WI38 (cell line): ENCODE measurements at regions not wholly inside any gene's neighbourhood (a gene's known extent, or its start where the extent isn't known, plus 50 kb on each side); places are given as distances from the start of the nearest gene placed in this dataset.

Source experiments
- H3K4me3 ChIP-seq: 2 replicates; pipeline ENCODE4 v1.5.1; 2011; ENCODE audit warnings: low read depth, mild to moderate bottlenecking, control low read depth, low read length
- TF ChIP-seq, protein P1 (sequence below): IDR thresholded peaks from 2 replicates; pipeline ENCODE4 v1.5.1; 2012; ENCODE audit warnings: low read depth, mild to moderate bottlenecking, control low read depth, low read length

DNA sequence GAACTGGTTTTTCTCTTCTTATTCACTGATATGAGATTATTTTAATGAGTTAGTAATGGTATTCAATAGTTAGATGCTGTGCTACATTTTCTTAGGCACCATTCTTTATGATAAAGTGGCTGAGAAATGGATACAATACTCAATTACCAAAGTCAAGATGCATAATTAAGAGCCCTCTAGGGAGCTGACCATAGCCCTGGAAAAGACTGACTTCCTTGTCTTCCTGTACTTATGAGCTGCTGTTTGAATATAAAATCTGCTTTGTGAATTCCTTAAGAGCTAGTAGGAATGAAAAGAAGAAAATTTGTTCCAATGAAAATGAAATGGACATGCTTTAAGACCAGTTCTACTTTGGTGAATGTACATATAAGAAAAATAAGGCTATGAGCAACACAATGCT lies 452.3 kb downstream of the KCNA4 start:
- TF ChIP-seq, protein P1, sequence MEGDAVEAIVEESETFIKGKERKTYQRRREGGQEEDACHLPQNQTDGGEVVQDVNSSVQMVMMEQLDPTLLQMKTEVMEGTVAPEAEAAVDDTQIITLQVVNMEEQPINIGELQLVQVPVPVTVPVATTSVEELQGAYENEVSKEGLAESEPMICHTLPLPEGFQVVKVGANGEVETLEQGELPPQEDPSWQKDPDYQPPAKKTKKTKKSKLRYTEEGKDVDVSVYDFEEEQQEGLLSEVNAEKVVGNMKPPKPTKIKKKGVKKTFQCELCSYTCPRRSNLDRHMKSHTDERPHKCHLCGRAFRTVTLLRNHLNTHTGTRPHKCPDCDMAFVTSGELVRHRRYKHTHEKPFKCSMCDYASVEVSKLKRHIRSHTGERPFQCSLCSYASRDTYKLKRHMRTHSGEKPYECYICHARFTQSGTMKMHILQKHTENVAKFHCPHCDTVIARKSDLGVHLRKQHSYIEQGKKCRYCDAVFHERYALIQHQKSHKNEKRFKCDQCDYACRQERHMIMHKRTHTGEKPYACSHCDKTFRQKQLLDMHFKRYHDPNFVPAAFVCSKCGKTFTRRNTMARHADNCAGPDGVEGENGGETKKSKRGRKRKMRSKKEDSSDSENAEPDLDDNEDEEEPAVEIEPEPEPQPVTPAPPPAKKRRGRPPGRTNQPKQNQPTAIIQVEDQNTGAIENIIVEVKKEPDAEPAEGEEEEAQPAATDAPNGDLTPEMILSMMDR, result no peak

DNA sequence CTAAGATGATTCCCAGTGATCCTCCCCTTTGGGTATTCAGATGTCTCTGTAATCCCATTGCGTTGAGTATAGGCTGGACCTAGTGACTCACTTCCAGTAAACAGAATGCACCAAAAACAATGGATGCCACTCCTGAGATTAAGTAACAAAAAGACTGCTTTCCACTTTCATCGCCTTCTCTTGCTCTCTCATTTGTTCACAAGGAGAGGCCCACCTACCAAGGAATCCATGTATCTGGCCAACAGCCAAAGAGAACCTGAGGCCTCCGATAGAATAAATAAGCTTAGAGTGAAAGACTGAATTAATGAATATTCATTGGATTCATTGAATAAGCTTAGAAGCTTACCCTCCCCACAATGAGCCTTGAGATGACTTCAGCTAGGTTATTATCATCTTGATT lies 454.6 kb downstream of the KCNA4 start:
- TF ChIP-seq, protein P1, result no peak
- H3K4me3 ChIP-seq, result no peak overlapping the region

More for the DNA sequence above, 452.3 kb downstream of the KCNA4 start:
- H3K4me3 ChIP-seq, result no peak overlapping the region

DNA sequence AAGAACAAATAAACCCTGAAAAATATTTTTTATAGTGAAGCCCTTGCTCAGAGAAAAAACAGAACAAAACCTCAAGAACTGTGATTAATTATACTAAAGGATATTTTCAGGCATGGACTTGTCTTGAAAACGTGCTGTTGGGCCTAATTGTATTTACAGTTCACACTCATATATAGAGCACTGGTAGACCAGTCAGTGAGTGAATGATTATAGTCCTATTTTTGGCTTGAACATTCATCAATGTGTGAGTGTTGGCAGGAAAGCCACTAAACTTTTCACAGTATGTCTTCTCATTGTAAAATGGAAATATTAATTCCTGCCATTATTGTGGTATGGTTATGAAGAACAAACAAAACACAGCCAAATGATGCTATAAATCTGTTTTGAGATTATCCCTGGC lies 462.8 kb downstream of the KCNA4 start:
- TF ChIP-seq, protein P1, result no peak

DNA sequence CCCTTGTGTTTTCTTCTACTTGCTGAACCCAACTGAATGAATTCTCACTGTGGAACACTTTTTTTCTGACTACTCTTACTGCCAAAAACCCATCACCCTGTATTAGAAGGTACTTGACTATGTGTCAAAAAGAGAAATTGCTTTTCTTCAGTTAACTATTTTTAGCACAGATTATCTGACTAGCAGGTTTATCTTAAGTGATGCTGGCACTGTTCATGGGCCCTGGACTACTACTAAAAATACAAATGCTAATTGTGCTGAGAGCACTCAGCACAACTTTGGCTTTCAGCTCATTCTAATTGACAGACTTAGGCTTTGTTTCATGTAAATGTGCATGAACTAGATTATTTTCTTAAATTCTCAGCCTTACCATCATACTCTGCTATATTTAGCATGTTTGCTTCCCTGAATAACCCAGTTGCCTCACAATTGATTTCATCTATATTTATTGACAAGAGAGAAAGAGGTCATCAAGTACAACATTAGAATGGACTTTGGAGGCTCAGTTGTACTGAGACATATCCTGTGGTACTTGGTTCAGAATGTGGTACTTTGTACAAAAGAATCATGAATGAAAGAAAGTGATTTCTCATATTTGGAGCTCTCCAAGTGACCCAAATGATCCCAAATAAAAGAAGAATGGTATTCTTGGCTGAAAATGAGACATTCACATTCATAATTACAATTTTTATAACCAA lies 478.3 kb downstream of the KCNA4 start:
- H3K4me3 ChIP-seq, result no peak overlapping the region
- TF ChIP-seq, protein P1, result no peak

More for the DNA sequence above, 462.8 kb downstream of the KCNA4 start:
- H3K4me3 ChIP-seq, result no peak overlapping the region

DNA sequence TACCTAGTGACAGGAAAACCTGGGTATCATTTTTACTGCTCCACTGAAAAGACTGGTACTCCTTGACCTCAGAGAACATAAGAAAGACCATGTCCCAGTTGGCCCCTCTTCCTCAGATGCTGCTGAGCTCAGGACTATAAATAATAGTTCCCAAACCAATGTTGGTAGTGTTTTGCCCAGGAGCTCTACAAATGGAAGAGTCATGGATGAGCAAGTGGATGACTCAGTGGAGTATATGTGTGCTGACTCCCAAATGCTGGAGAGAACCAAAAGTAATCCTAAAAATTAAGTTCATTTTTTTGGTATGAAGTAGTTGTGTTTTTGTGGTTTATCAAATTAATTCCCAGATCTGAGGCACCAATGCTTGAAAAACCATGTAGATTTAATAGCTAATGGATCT lies 482.0 kb downstream of the KCNA4 start:
- TF ChIP-seq, protein P1, result no peak
- no peak overlapping the region for H3K4me3 ChIP-seq

DNA sequence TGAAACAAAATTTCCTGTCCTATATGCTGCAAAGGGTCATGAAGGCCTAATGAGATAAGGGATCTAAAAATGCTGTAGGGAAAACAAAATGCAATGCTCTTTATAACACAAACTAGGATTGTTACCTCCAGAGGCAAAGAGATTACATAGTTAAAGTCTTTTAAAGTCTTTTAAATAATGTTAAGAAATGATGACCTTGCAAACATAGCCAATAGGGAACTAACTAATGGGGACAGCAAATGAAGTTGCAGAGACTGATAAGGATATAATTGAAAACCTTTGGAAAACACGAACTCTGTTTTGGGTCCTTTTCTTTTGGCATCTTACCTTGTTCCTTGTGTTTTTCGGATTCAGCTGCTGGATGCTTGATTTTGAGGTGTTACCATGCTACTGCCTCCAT lies 485.9 kb downstream of the KCNA4 start:
- H3K4me3 ChIP-seq, result no peak overlapping the region
- TF ChIP-seq, protein P1, result no peak

DNA sequence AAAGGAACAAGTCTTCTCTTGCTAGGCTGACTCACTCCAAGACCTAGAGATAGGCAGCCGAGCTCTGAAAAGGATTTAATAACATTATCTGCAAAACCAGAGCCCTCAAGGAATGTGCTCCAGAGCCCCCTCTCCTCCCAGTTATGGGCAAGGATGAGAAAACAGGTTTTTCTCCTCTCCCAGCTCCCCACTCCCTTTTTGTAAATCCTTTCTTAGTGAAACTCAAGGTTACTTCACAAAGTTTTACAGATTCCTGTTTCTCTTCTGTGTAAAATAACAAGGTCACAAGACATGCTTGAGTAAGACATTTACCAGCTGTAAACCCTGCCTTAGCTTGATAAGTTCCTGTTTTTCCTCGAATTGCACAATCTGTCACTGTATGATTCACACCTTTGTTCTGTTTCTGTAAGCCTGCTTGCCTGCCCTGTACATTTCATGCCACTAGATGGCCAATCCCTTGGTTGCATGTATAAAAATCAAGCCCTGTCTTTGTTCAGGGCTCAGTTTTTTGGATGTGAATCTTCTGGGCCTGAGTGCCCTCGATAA lies 489.4 kb downstream of the KCNA4 start:
- no peak overlapping the region for H3K4me3 ChIP-seq
- TF ChIP-seq, protein P1, result 0 out of 2 replicates have a peak, but pooled peaks have one; percentile 11
